ENCODE measurements at regions not wholly inside any gene's neighbourhood (a gene's known extent, or its start where the extent isn't known, plus 50 kb on each side); places are given as distances from the start of the nearest gene placed in this dataset.
"Not testable (repeated sequence)": the region's sequence is repeated elsewhere in the genome, so short reads cannot be mapped to it uniquely, and the experiment has no call there.

DNA sequence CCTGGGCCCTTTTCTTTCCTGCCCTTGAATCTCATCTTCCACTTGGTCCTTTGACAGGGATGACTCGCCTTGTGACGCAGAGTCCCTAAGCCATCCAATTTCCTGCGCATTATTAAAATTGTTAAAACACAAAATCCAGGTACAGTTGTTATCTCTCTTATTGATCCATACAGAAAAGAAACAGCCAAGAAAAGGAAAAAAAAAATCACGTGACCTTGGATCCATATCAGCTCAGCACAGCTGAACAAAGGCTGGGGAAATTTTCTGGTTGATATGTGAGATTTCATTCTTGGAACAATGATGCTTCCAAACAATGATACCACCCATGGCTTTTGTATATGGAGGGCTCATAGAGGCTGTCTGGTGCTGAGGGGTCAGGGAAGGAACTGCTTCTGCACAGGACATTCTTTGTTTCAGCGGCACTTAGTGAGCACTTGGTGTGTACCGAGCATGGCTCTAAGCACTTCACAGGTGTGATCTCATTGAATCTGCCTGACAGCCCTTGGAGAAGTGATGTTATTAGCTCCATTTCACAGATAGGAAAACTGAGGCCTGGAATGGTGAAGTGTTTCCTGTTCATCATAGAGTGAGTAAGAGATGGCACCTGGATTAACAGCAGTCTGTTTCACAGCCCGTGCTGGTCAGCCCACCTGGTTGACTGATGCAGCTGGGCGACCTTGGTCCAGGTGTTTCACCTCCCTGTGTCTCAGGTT lies 155.0 kb upstream of the SULF2 start:
- FAIRE-seq (no peak), DNase-seq (ENCODE audit: insufficient read length, low spot score) (no peak)

- FAIRE-seq (no peak), DNase-seq (ENCODE audit: insufficient read length, low spot score) (no peak)
Measured at GRCh38 chr20:47936612-47937011, 151.3 kb upstream of the SULF2 start.

- FAIRE-seq = no peak
- DNase-seq (ENCODE audit: insufficient read length, low spot score) = no peak
Measured at GRCh38 chr20:47934761-47935160, 149.5 kb upstream of the SULF2 start.

- DNase-seq (ENCODE audit: insufficient read length, low spot score) (no peak), FAIRE-seq (no peak)
Measured at GRCh38 chr20:47931443-47931842, 146.2 kb upstream of the SULF2 start.

DNA sequence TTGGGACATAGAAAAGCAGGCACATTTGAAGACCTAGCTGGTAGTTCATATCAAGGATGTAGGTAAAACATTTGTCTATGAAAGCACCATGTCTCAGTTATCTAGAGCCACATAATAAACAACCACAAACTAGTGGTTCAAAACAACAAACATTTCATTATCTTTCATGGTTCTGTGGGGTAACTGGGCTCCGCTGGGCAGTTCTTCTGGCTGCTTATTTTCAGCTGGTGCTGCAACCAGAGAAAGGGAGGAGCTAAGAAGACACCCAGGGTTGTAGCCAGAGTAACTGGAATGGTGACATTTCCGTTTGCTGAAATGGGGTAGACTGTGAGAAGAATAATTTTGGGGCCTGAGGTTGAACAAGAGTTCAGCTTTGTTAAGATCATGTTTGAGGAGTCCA lies 145.7 kb upstream of the SULF2 start:
- FAIRE-seq (no peak), DNase-seq (ENCODE audit: insufficient read length, low spot score) (no peak)

GRCh38 chr20:47929368-47930115 lies 144.3 kb upstream of the SULF2 start:
- FAIRE-seq (peak; percentile 54), DNase-seq (ENCODE audit: insufficient read length, low spot score) (peak; percentile 38)

DNA sequence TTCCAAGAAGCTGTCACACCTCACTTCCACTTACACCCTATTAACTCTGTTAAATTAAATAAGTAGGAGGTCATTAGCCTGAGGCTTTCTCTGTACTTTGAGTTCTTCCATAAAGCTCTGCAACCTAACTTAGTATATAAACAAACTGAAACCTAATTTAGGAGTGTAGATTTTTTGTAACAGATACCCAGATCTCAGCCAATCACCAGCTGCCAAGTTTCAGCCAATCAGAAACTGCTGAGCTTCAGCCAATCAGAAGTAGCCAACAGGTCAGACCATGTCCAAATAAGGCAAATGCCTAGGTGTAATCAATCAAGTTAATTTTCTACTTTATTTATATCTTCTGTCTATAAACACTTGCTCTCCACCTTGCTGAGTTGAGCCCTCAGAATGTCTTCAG lies 142.7 kb upstream of the SULF2 start:
- no peak for FAIRE-seq

DNA sequence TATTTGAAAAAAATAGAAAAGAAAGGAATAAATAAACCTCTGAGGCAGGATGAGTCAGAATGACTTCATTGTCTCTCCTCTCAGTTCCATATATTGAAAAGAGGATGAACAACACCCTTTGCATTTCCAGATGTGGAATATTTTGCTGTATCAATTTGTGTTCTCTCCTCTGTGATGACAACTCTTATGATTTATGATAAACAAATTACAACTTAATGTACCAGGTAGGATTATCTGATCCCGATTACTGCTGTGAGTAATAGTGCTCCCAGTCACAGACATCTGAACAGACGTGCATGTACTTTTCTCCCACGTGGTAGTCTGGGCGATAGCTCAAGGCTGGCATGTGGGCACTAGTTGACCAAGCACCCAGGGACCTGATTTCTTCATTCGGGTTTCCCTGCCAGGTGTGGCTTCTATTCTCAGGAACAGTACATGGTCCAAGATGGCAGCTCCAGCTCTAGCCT lies 142.1 kb upstream of the SULF2 start:
- FAIRE-seq (peak; percentile 44), DNase-seq (ENCODE audit: insufficient read length, low spot score) (no peak)

More for the DNA sequence above, 142.7 kb upstream of the SULF2 start:
- DNase-seq (ENCODE audit: insufficient read length, low spot score) = no peak

- DNase-seq (ENCODE audit: insufficient read length, low spot score) (no peak), FAIRE-seq (no peak)
Measured at GRCh38 chr20:47926731-47927130, 141.4 kb upstream of the SULF2 start.

DNA sequence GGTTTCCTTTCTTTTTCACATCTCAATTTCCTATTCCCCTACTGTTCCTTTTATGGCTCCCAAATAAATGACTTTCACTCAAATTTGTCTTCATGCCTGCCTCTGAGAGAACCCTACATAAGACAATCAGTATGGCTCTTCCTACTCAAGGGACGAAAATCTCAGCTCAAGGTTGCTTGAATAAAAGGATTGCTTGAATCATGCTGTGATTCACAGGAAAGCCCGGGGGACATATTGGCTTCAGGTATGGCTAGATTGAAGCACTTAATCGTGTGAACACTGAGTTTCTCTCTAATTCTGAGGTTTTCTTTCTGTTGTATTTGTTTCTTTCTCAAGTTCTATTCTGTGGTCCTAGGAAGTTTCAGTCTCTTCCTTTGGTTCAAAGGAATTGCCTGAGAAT lies 140.3 kb upstream of the SULF2 start:
- FAIRE-seq = no peak
- no peak for DNase-seq (ENCODE audit: insufficient read length, low spot score)

DNA sequence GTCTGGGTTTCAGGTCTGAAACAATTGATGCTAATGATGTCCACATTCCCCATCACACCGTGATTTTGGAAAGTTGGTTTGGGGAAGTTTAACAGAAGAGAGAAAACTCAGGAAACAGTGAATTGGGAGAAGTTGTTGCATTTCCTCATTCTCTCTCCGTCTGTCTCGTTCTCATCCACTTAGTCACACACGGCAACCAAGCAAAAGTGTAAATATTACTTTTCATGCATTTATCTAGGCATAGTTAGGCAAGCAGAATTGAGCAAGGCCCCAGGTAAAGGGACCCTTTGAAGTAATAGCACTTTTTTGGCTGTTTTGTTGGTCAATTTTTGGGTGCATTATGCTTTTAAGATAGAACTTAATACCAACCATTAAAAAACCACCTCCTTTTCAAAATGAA lies 137.0 kb upstream of the SULF2 start:
- FAIRE-seq (no peak), DNase-seq (ENCODE audit: insufficient read length, low spot score) (no peak)

GRCh38 chr20:47921829-47922228 lies 136.5 kb upstream of the SULF2 start:
- peak; percentile 66 for FAIRE-seq
- DNase-seq (ENCODE audit: insufficient read length, low spot score) = not testable (repeated sequence)

GRCh38 chr20:47921408-47921807 lies 136.1 kb upstream of the SULF2 start:
- DNase-seq (ENCODE audit: insufficient read length, low spot score) (no peak), FAIRE-seq (no peak)

- DNase-seq (ENCODE audit: insufficient read length, low spot score) (no peak), FAIRE-seq (no peak)
Measured at GRCh38 chr20:47917549-47918070, 132.3 kb upstream of the SULF2 start.

- DNase-seq (ENCODE audit: insufficient read length, low spot score) (no peak), FAIRE-seq (no peak)
Measured at GRCh38 chr20:47915495-47915894, 130.2 kb upstream of the SULF2 start.

DNA sequence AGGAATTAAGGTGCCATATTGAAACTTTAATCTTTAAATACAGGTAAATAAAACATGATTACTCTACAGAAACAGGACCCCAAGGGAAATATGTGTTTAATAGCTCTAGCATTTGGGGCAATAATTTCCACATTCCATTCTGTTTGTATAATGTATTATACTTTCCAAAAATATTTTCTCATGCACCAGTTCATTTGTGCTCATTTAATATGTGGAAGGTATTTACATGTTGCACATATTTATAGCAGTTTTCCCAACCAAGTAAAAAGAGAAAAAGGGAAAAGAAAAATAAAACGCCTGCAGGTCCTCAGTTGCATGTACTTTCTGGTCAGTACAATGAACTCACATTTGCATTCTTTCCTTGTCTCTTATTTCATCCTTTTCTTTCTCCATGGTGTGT lies 129.5 kb upstream of the SULF2 start:
- FAIRE-seq (no peak), DNase-seq (ENCODE audit: insufficient read length, low spot score) (no peak)

DNA sequence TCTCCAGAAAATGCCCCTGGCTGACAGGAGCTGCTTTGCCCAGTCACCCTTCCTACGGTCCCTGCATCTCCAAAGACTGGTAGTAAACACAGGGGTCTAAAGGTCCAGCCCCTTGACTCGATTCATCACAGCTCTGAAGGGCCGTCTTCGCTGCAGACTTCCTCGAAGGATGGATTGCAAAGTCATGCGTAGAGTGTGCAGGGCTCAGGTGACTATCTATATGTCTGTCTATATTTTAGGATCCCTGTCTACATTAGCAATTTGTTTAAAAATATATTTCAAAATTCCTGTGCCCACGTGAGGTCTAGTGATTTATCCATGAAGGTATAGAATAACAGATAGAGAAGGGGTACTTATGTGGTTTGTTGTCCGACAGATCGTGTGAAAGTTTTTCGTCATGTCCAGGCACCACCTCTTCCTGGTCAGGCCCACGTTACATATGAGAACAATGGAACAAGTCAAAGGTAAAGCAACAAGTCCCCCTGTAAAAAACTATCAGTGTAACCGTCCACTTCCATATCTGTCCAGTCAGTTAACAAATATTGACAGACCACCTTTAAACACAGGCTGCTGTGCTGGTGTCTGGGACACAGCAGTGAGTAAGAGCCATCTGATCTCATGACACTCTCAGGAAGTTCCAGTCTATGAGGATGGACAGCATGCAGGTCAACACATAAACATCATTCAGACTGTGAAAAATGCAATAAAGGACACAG lies 127.7 kb upstream of the SULF2 start:
- FAIRE-seq = peak; percentile 46
- not testable (repeated sequence) for DNase-seq (ENCODE audit: insufficient read length, low spot score)

DNA sequence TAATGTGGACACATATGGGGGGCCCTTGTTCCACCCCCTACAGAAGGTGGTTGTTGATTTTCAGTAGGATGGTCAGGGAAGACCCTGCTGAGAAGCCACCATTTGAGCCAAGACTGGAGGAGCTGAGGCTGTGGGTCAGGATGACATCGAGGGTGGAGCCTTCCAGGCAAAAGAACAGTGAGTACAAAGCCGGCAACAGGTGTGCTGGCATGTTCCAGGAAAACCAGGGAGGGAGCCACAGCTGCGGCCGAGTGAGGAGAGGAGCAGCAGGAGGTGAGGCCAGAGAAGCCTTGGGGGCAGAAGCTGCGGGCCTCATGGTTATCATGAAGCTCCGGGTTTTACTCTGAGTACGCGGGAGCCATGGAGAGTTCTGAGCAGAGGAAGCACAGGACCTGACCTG lies 126.9 kb upstream of the SULF2 start:
- not testable (repeated sequence) for DNase-seq (ENCODE audit: insufficient read length, low spot score); FAIRE-seq

GRCh38 chr20:47909696-47910369 lies 124.6 kb upstream of the SULF2 start:
- DNase-seq (ENCODE audit: insufficient read length, low spot score) = not testable (repeated sequence)
- peak; percentile 83 for FAIRE-seq

GRCh38 chr20:47908361-47909035 lies 123.2 kb upstream of the SULF2 start:
- DNase-seq (ENCODE audit: insufficient read length, low spot score); FAIRE-seq: not testable (repeated sequence)
